Cardiac fibroblast (primary cell): ENCODE measurements at regions not wholly inside any gene's neighbourhood (a gene's known extent, or its start where the extent isn't known, plus 50 kb on each side); places are given as distances from the start of the nearest gene placed in this dataset.

ENCODE experiments used
- DNase-seq, 2 donors: peaks; one replicate each; pipeline versions ENCODE4 v3.0.0 to v3.0.0-alpha.2; 2010; ENCODE audit warnings: low read depth in 2 of 2
- H3K4me3 ChIP-seq, 2 donors: replicated peaks in 1 of 2; 1 replicate in 1 of 2; 2 replicates in 1 of 2; pipeline ENCODE4 v1.5.1; 2011; ENCODE audit warnings: low read depth in 2 of 2, low read length in 2 of 2, mild to moderate bottlenecking in 2 of 2, moderate library complexity in 1 of 2
- TF ChIP-seq, protein P1 (sequence below): IDR thresholded peaks from one replicate; pipeline ENCODE4 v1.5.1; 2011; ENCODE audit warnings: low read depth, mild to moderate bottlenecking, low read length, inconsistent platforms

DNA sequence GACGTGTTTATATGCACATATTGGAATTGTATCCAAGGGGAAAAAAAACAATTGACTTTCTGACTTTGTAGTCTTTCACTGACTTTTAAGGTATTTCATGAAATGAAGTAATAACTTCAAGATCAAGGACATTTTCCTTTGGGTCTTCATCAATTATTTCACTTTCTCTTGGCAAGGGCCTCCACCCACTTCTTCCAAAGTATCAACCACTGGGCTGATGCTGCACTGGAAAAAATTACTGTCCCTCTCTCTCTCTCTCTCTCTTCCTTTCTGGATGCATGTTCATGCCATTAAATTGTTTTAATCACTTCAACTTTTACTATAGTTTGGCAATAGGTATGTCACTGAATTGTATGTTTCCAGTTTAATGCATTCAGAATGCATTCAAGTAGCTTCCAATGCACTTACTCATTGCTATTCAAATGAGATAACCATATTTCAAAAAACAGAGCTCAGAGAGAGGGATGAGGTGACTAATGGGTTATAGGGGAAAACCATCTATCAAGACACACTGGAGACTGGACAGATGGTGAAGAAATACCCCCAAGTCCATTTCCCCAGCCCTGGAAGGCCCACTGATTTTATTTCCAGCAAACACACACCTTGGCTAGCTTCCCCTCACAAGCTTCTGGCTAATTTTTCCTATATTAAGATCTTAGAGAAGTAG lies 585.3 kb downstream of the EBF1 start:
- DNase-seq, result peak; percentile 48 to 87
- no peak overlapping the region for H3K4me3 ChIP-seq
- TF ChIP-seq, protein P1, sequence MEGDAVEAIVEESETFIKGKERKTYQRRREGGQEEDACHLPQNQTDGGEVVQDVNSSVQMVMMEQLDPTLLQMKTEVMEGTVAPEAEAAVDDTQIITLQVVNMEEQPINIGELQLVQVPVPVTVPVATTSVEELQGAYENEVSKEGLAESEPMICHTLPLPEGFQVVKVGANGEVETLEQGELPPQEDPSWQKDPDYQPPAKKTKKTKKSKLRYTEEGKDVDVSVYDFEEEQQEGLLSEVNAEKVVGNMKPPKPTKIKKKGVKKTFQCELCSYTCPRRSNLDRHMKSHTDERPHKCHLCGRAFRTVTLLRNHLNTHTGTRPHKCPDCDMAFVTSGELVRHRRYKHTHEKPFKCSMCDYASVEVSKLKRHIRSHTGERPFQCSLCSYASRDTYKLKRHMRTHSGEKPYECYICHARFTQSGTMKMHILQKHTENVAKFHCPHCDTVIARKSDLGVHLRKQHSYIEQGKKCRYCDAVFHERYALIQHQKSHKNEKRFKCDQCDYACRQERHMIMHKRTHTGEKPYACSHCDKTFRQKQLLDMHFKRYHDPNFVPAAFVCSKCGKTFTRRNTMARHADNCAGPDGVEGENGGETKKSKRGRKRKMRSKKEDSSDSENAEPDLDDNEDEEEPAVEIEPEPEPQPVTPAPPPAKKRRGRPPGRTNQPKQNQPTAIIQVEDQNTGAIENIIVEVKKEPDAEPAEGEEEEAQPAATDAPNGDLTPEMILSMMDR, result no peak

DNA sequence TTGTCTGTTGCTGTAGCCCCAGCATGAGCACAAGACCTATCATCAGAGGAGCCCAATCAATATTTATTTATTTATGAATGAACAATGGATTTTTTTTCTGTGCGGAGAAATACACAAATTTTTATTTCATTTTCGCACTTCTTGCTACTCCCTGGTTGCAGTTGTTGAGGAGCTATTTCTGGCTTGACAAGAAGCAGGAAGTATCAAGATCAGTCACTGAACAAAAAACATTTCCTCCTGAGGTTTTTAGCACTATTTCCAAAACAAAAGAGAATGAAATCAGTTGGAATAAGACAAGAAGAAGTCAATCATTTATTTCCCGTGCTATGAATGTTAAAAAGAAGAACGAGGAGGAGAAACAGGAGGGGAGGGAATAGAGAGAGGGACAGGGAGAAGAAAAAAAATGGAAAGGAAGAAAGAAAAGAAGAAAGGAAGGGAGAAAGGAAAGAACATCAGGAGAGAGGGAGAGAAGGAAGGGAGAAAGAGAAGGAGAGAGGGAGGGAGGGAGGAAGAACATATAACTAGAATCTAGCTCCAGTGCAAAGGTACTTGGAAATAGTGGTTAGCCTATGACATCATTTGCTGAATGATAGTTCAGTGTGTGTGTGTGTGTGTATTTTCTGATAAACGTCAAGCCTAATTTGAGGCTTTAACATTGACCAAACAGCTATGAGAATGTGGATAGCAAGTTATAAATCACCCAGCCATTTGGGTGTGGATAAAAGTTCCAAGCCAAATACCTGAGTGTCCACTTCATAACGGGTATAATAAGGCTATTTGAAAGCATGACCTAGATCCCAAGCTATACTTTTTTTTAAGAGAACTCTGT lies 586.0 kb downstream of the EBF1 start:
- TF ChIP-seq, protein P1, result no peak
- H3K4me3 ChIP-seq, result no peak overlapping the region
- DNase-seq, result peak in 1 of 2 donors; percentile 43

DNA sequence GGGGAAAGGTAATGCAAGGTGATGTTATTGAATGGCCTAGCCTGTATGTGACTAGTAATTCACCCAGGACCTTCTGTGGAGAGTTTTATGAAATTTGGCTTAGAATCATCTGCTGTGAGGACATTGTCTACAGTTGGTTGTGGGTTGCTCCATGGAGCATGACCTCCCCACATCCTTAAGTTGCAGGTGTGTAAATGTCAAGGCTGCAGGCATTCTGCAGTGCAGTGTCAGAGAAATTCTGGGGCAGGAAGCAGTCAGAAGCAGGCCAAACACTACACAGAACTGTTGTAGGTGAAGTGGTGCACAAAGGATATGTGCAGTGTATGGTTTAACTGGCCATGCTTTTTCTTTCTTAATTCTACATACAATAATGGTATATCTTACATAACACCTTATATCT lies 588.3 kb downstream of the EBF1 start:
- TF ChIP-seq, protein P1, result no peak
- no peak overlapping the region for H3K4me3 ChIP-seq
- no peak for DNase-seq

DNA sequence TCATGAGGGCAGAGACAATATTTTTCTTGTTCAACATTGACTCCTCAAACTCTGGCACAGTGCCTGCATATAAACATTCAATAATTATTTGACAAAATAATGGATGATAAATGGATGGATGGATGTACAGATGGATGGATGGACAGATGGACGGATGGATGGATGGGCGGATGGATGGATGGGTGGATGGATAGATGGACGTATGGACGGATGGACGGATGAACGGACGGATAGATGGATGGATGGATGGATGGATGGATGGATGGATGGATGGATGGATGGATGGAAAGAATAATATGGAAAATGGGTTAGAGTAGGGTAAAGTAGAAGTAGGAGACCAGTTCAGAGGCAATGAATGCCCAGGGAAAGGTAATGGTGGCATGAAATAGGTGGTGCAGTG lies 589.2 kb downstream of the EBF1 start:
- TF ChIP-seq, protein P1, result no peak
- no peak overlapping the region for H3K4me3 ChIP-seq
- DNase-seq, result no peak

DNA sequence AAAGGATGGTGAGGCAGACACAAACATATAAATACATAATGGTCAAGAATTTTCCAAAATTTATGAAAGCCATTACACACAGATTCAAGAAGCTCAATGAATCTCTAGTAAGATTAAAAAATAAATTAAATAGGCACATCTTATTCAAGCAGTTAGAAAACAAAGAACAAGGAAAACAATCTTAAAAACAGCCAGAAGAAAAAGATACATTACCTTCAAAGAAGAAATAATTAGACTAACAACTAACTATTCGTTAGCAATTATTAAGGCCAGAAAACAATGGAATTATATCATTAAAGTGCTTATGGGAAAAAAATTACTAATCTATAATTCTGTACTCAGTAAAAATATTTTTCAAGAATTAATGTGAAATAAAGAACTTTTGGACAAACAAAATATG lies 593.1 kb downstream of the EBF1 start:
- TF ChIP-seq, protein P1, result no peak

DNA sequence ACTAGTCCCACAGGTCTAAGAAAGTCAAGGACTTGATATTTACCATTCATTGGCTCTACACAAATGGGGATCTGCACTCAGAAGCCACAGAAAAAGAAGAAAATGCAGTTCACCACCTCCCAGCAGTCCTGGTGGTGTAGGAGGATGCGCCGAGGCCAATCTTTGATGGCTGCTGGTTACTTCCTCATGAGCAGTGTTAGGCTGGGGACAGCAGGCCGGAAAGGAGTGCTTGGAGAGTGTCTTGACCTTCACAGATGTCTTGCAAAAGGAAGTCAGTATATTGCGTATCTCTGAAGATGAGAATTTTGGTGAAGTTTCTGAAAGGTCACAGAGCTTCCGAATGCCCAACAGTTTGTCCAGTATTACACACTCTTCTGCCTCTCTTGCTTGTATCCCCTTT lies 597.0 kb downstream of the EBF1 start:
- TF ChIP-seq, protein P1, result no peak
- no peak overlapping the region for H3K4me3 ChIP-seq
- DNase-seq, result no peak

More for the DNA sequence above, 593.1 kb downstream of the EBF1 start:
- no peak for DNase-seq
- no peak overlapping the region for H3K4me3 ChIP-seq
